HepG2 (cell line): ENCODE measurements at regions not wholly inside any gene's neighbourhood (a gene's known extent, or its start where the extent isn't known, plus 50 kb on each side); places are given as distances from the start of the nearest gene placed in this dataset.

ENCODE experiments used
- ATAC-seq: fragments of 200-7000 bp; cut with Tn5 transposase; 3 replicates; pipeline ENCODE4 v1.9.1; 2020; ENCODE audit warnings: mild to moderate bottlenecking, moderate library complexity
- BruUV-seq: library from RNA; stranded (reverse); fragments of 400-500 nt; replicated peaks from 2 replicates; lab custom pipeline; 2021; lab: Mats Ljungman, UMichigan
- CTCF ChIA-PET: fragments of 300-600 bp; formaldehyde crosslinking; extraction: SDS; loops from one replicate; lab custom pipeline; 2021; ENCODE audit warnings: low total read pairs, inconsistent platforms, low intra/inter-chr PET ratio; lab: Yijun Ruan, JAX
- POLR2A ChIA-PET: fragments of 350-600 bp; sonication (Branson Sonifier 250); formaldehyde crosslinking; loops from one replicate; lab custom pipeline; 2020; ENCODE audit warnings: antibody characterized with exemption, inconsistent platforms; lab: Yijun Ruan, JAX
- DNase-seq: peaks from one replicate; pipeline ENCODE4 v3.0.0-alpha.2; 2015; ENCODE audit warnings: low spot score
- FAIRE-seq: peaks from 3 replicates; lab custom pipeline; 2011; peaks lifted over from hg19 to GRCh38; lab: Jason Lieb, UNC
- H2AFZ ChIP-seq: one replicate; pipeline ENCODE4 v1.6.1; 2011; ENCODE audit warnings: low read length, inconsistent platforms
- H3K27ac ChIP-seq: fragments of 300-600 bp; 3 replicates; pipeline ENCODE4 v1.8.0; 2011; ENCODE audit warnings: mixed run types, mild to moderate bottlenecking, mixed read lengths, low read length, inconsistent platforms; ENCODE audit not compliant: insufficient read depth; ENCODE audit errors: extremely low read length
- H3K27me3 ChIP-seq, 2 experiments: fragments of 200-600 bp in 1 of 2; 2 replicates in 1 of 2; 3 replicates in 1 of 2; pipeline versions ENCODE4 v1.6.0 to v1.8.0; 2011; ENCODE audit warnings: low read length in 2 of 2, mild to moderate bottlenecking in 2 of 2, moderate library complexity in 2 of 2, inconsistent platforms in 1 of 2; ENCODE audit not compliant: insufficient read depth in 2 of 2, control insufficient read depth in 1 of 2
- H3K36me3 ChIP-seq, 2 experiments: fragments of 200-600 bp in 1 of 2; replicated peaks in 1 of 2; 2 replicates in 1 of 2; 3 replicates in 1 of 2; pipeline versions ENCODE4 v1.5.1 to v1.8.0; 2011; ENCODE audit warnings: low read length in 2 of 2, inconsistent platforms in 1 of 2; ENCODE audit not compliant: insufficient read depth in 2 of 2, control insufficient read depth in 1 of 2
- H3K4me1 ChIP-seq: 2 replicates; pipeline ENCODE4 v1.5.1; 2012; ENCODE audit warnings: low read length, inconsistent platforms; ENCODE audit not compliant: insufficient read depth
- H3K4me2 ChIP-seq: 2 replicates; pipeline ENCODE4 v1.6.0; 2011; ENCODE audit warnings: low read depth, low read length, inconsistent platforms
- H3K4me3 ChIP-seq, 3 experiments: fragments of 200-600 bp in 1 of 3; sonication (generic), shearing (Covaris generic) in 1 of 3; replicated peaks in 1 of 3; 2 replicates each; pipeline ENCODE4 v1.5.1; 2011 to 2016; ENCODE audit warnings: low read length in 3 of 3, inconsistent platforms in 2 of 3, low read depth in 2 of 3, mild to moderate bottlenecking in 2 of 3, control low read depth in 1 of 3, mixed read lengths in 1 of 3; ENCODE audit not compliant: insufficient read depth in 1 of 3
- H3K79me2 ChIP-seq: one replicate; pipeline ENCODE4 v1.6.1; 2011; ENCODE audit warnings: low read length, inconsistent platforms; ENCODE audit not compliant: insufficient read depth
- H3K9ac ChIP-seq: 2 replicates; pipeline ENCODE4 v1.6.0; 2011; ENCODE audit warnings: mild to moderate bottlenecking, low read depth, low read length, inconsistent platforms; ENCODE audit not compliant: insufficient read depth
- H3K9me3 ChIP-seq: 2 replicates; pipeline ENCODE4 v1.5.1; 2012; ENCODE audit warnings: mild to moderate bottlenecking, low read length
- H4K20me1 ChIP-seq: 2 replicates; pipeline ENCODE4 v1.6.0; 2011; ENCODE audit warnings: inconsistent platforms, mild to moderate bottlenecking, low read length, moderate library complexity; ENCODE audit not compliant: insufficient read depth
- PAX8 ChIP-seq: sonication (generic); formaldehyde crosslinking; IDR thresholded peaks from 2 replicates; pipeline ENCODE4 v1.8.0; 2022; ENCODE audit warnings: mild to moderate bottlenecking, missing genetic modification reagents, borderline replicate concordance
- ZNF280D ChIP-seq: sonication (generic); formaldehyde crosslinking; IDR thresholded peaks from 2 replicates; pipeline ENCODE4 v1.5.1; 2020; ENCODE audit warnings: mild to moderate bottlenecking, missing genetic modification reagents
- ZUFSP ChIP-seq: sonication (generic); formaldehyde crosslinking; IDR thresholded peaks from 2 replicates; pipeline ENCODE4 v1.9.0; 2021; ENCODE audit warnings: missing genetic modification reagents, mild to moderate bottlenecking, borderline replicate concordance
- WGBS: methylation state at CpG from one replicate; pipeline ENCODE4 v1.1.6; 2017; ENCODE audit warnings: low lambda C conversion rate; 5-methylcytosine and 5-hydroxymethylcytosine counted together
- in situ Hi-C: cut with HindIII; loops from 2 replicates; pipeline ENCODE4 v1.10.0; 2017; ENCODE audit warnings: low pct_unique_long_range_greater_than_20kb; ENCODE audit not compliant: extremely low pct_ligation_motif_present
- intact Hi-C: fragments of 100-400 bp; cut with micrococcal nuclease; formaldehyde crosslinking; loops from one replicate; pipeline ENCODE4 v1.10.0; 2022; ENCODE audit not compliant: unreplicated experiment

- Histone ChIP-seq H4K20me1 (no peaks in the 10 kb centered on the region), H3K4me3 (no peak overlapping the region), H3K9ac (no peak overlapping the region), H3K27ac (no peak overlapping the region), H3K9me3 (no peaks in the 10 kb centered on the region), H3K79me2 (no peaks in the 10 kb centered on the region), H3K4me1 (no peaks in the 10 kb centered on the region), H3K36me3 (no peaks in the 10 kb centered on the region), H3K27me3 (no peaks in the 10 kb centered on the region; a peak in 1 of 5 replicates), H2AFZ (no peak overlapping the region), H3K4me2 (no peak overlapping the region)
- FAIRE-seq (no peak), DNase-seq (no peak), ATAC-seq (no peak)
- BruUV-seq, result no TSS peak
- ChIA-PET POLR2A (no interaction called here), CTCF (interaction anchor here (2.5 kb wide), 1 partner anchor 1495 kb away, joined by 9 read pairs; no protein-coding TSS in a partner anchor)
- 2% methylated on average over 2 of the region's 2 CpGs for WGBS
- TF ChIP-seq PAX8, result no peak
- TF ChIP-seq ZNF280D (CRISPR knock-in tag), result no peak
- no peak for TF ChIP-seq ZUFSP (CRISPR knock-in tag)
- intact Hi-C loops, result no loop called here
- in situ Hi-C loops, result loop anchor here (10.0 kb wide), 1 partner anchor 1491 kb away; no protein-coding TSS in a partner anchor
These were observed 666.8 kb downstream of the PCDH18 start for GRCh38 chr4:136865526-136865925.
